BJ (cell line): ENCODE measurements at regions not wholly inside any gene's neighbourhood (a gene's known extent, or its start where the extent isn't known, plus 50 kb on each side); places are given as distances from the start of the nearest gene placed in this dataset.

Source experiments
- CTCF ChIA-PET: fragments of 350-600 bp; formaldehyde crosslinking; extraction: SDS; loops from one replicate; lab custom pipeline; 2021; ENCODE audit warnings: antibody characterized with exemption, inconsistent platforms; lab: Yijun Ruan, JAX
- POLR2A ChIA-PET: fragments of 300-600 bp; sonication (Branson Sonifier 250); formaldehyde crosslinking; extraction: SDS; loops from one replicate; lab custom pipeline; 2021; ENCODE audit warnings: antibody characterized with exemption; lab: Charles Lee
- DNase-seq: peaks from one replicate; pipeline ENCODE4 v3.0.0-alpha.2; 2011; ENCODE audit warnings: low read depth
- H3K27me3 ChIP-seq: 2 replicates; pipeline ENCODE4 v1.6.0; 2011; ENCODE audit warnings: low read length; ENCODE audit not compliant: control insufficient read depth, insufficient read depth
- H3K36me3 ChIP-seq: 2 replicates; pipeline ENCODE4 v1.5.1; 2011; ENCODE audit warnings: low read length; ENCODE audit not compliant: control insufficient read depth, insufficient read depth
- H3K4me3 ChIP-seq: 2 replicates; pipeline ENCODE4 v1.5.1; 2011; ENCODE audit warnings: low read depth, mild to moderate bottlenecking, control low read depth, low read length
- CTCF ChIP-seq: IDR thresholded peaks from 2 replicates; pipeline ENCODE4 v1.5.1; 2011; ENCODE audit warnings: low read depth, mild to moderate bottlenecking, control low read depth, inconsistent platforms, low read length, moderate library complexity; ENCODE audit not compliant: insufficient read depth

- no peaks in the 10 kb centered on the region for H3K36me3 ChIP-seq
- ChIA-PET CTCF (no interaction called here), POLR2A (no interaction called here)
- TF ChIP-seq CTCF: no peak
- no peaks in the 10 kb centered on the region for H3K27me3 ChIP-seq
- H3K4me3 ChIP-seq: no peak overlapping the region
- no peak for DNase-seq
These were observed 207.1 kb downstream of the TRAM1L1 start for GRCh38 chr4:116878280-116878679.

GRCh38 chr4:116877069-116877468, 208.3 kb downstream of the TRAM1L1 start:
- ChIA-PET CTCF (interaction anchor here (0.6 kb wide), 1 partner anchor 11 kb away, joined by 3 read pairs; no protein-coding TSS in a partner anchor), POLR2A (no interaction called here)
- H3K4me3 ChIP-seq: no peak overlapping the region
- no peak for TF ChIP-seq CTCF
- H3K36me3 ChIP-seq: no peaks in the 10 kb centered on the region
- no peaks in the 10 kb centered on the region for H3K27me3 ChIP-seq
- no peak for DNase-seq

- POLR2A ChIA-PET: no interaction called here
- Histone ChIP-seq H3K4me3 (no peak overlapping the region), H3K36me3 (no peaks in the 10 kb centered on the region), H3K27me3 (no peaks in the 10 kb centered on the region)
- CTCF ChIA-PET: interaction anchor here (0.7 kb wide), 1 partner anchor 11 kb away, joined by 3 read pairs; no protein-coding TSS in a partner anchor
- no peak for TF ChIP-seq CTCF
- no peak for DNase-seq
These were observed 212.4 kb downstream of the TRAM1L1 start for GRCh38 chr4:116872941-116873340.

- DNase-seq: no peak
- ChIA-PET CTCF (interaction anchor here (0.7 kb wide), 1 partner anchor 11 kb away, joined by 3 read pairs; no protein-coding TSS in a partner anchor), POLR2A (no interaction called here)
- no peaks in the 10 kb centered on the region for H3K36me3 ChIP-seq
- no peaks in the 10 kb centered on the region for H3K27me3 ChIP-seq
- H3K4me3 ChIP-seq: no peak overlapping the region
- TF ChIP-seq CTCF: no peak
These were observed 213.1 kb downstream of the TRAM1L1 start for GRCh38 chr4:116872308-116872707.

- Histone ChIP-seq H3K36me3 (no peaks in the 10 kb centered on the region), H3K4me3 (no peak overlapping the region), H3K27me3 (no peaks in the 10 kb centered on the region)
- DNase-seq: no peak
- ChIA-PET CTCF (no interaction called here), POLR2A (no interaction called here)
- no peak for TF ChIP-seq CTCF
These were observed 214.7 kb downstream of the TRAM1L1 start for GRCh38 chr4:116870686-116871085.
